ENCODE measurements at regions not wholly inside any gene's neighbourhood (a gene's known extent, or its start where the extent isn't known, plus 50 kb on each side); places are given as distances from the start of the nearest gene placed in this dataset.

GRCh38 chr5:106578736-106579135 is 1092.0 kb downstream of the EFNA5 start:
- TF ChIP-seq, protein P1, sequence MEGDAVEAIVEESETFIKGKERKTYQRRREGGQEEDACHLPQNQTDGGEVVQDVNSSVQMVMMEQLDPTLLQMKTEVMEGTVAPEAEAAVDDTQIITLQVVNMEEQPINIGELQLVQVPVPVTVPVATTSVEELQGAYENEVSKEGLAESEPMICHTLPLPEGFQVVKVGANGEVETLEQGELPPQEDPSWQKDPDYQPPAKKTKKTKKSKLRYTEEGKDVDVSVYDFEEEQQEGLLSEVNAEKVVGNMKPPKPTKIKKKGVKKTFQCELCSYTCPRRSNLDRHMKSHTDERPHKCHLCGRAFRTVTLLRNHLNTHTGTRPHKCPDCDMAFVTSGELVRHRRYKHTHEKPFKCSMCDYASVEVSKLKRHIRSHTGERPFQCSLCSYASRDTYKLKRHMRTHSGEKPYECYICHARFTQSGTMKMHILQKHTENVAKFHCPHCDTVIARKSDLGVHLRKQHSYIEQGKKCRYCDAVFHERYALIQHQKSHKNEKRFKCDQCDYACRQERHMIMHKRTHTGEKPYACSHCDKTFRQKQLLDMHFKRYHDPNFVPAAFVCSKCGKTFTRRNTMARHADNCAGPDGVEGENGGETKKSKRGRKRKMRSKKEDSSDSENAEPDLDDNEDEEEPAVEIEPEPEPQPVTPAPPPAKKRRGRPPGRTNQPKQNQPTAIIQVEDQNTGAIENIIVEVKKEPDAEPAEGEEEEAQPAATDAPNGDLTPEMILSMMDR (IDR thresholded peaks at IDR 0.05) = no peak
- no peak for TF ChIP-seq POLR2A (IDR thresholded peaks at IDR 0.05)

Measured in right lobe of liver (tissue), 4 donors.